WTC11 (cell line): ENCODE measurements at regions not wholly inside any gene's neighbourhood (a gene's known extent, or its start where the extent isn't known, plus 50 kb on each side); places are given as distances from the start of the nearest gene placed in this dataset.

Experiments used
- ETV6 ChIP-seq: sonication (generic); formaldehyde crosslinking; IDR thresholded peaks from 2 replicates; pipeline ENCODE4 v1.8.1; 2022; ENCODE audit warnings: mild to moderate bottlenecking, missing genetic modification reagents
- GABPB1 ChIP-seq: sonication (generic); formaldehyde crosslinking; IDR thresholded peaks from 2 replicates; pipeline ENCODE4 v1.8.1; 2023; ENCODE audit warnings: mild to moderate bottlenecking, missing genetic modification reagents
- NR3C1 ChIP-seq: sonication (generic); formaldehyde crosslinking; conservative IDR thresholded peaks from 2 replicates; pipeline ENCODE4 v1.8.1; 2023; ENCODE audit warnings: low read depth, mild to moderate bottlenecking, missing genetic modification reagents
- SP1 ChIP-seq: sonication (generic); formaldehyde crosslinking; conservative IDR thresholded peaks from 2 replicates; pipeline ENCODE4 v1.8.1; 2022; ENCODE audit warnings: missing genetic modification reagents
- TCF7 ChIP-seq: sonication (generic); formaldehyde crosslinking; IDR thresholded peaks from 2 replicates; pipeline ENCODE4 v1.8.0; 2022; ENCODE audit warnings: mild to moderate bottlenecking, low read depth, missing genetic modification reagents, moderate library complexity
- TEAD1 ChIP-seq: sonication (generic); formaldehyde crosslinking; IDR thresholded peaks from 2 replicates; pipeline ENCODE4 v1.8.0; 2022; ENCODE audit warnings: mild to moderate bottlenecking, missing genetic modification reagents
- ZNF121 ChIP-seq: sonication (generic); formaldehyde crosslinking; IDR thresholded peaks from 2 replicates; pipeline ENCODE4 v1.8.0; 2023; ENCODE audit warnings: missing genetic modification reagents
- ZNF263 ChIP-seq: sonication (generic); formaldehyde crosslinking; IDR thresholded peaks from 2 replicates; pipeline ENCODE4 v1.8.1; 2022; ENCODE audit warnings: low read depth, mild to moderate bottlenecking, moderate library complexity, missing genetic modification reagents
- TF ChIP-seq, protein P1 (sequence below): fragments of 200-600 bp; IDR thresholded peaks from 2 replicates; pipeline ENCODE4 v1.8.0; 2022; ENCODE audit warnings: antibody characterized with exemption
- TF ChIP-seq, protein P2 (sequence below): sonication (generic); formaldehyde crosslinking; IDR thresholded peaks from 2 replicates; pipeline ENCODE4 v1.8.0; 2023; ENCODE audit warnings: mild to moderate bottlenecking, missing genetic modification reagents
- TF ChIP-seq, protein P3 (sequence below): sonication (generic); formaldehyde crosslinking; IDR thresholded peaks from 2 replicates; pipeline ENCODE4 v1.8.1; 2023; ENCODE audit warnings: mild to moderate bottlenecking, missing genetic modification reagents, moderate library complexity
- TF ChIP-seq, protein P4 (sequence below): sonication (generic); formaldehyde crosslinking; conservative IDR thresholded peaks from 2 replicates; pipeline ENCODE4 v1.8.1; 2023; ENCODE audit warnings: mild to moderate bottlenecking, low read depth, missing genetic modification reagents, moderate library complexity
- TF ChIP-seq, protein P5 (sequence below): sonication (generic); formaldehyde crosslinking; IDR thresholded peaks from 2 replicates; pipeline ENCODE4 v1.8.0; 2022; ENCODE audit warnings: missing genetic modification reagents

GRCh38 chr6:62746968-62747367, 460.9 kb upstream of the KHDRBS2 start:
- TF ChIP-seq ZNF263 (CRISPR knock-in tag) (no peak), NR3C1 (CRISPR knock-in tag) (no peak), ETV6 (CRISPR knock-in tag) (no peak), SP1 (no peak), ZNF121 (CRISPR knock-in tag) (no peak), GABPB1 (no peak), TEAD1 (no peak), TCF7 (CRISPR knock-in tag) (no peak)
- TF ChIP-seq, protein P1, sequence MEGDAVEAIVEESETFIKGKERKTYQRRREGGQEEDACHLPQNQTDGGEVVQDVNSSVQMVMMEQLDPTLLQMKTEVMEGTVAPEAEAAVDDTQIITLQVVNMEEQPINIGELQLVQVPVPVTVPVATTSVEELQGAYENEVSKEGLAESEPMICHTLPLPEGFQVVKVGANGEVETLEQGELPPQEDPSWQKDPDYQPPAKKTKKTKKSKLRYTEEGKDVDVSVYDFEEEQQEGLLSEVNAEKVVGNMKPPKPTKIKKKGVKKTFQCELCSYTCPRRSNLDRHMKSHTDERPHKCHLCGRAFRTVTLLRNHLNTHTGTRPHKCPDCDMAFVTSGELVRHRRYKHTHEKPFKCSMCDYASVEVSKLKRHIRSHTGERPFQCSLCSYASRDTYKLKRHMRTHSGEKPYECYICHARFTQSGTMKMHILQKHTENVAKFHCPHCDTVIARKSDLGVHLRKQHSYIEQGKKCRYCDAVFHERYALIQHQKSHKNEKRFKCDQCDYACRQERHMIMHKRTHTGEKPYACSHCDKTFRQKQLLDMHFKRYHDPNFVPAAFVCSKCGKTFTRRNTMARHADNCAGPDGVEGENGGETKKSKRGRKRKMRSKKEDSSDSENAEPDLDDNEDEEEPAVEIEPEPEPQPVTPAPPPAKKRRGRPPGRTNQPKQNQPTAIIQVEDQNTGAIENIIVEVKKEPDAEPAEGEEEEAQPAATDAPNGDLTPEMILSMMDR = no peak
- TF ChIP-seq, protein P2, sequence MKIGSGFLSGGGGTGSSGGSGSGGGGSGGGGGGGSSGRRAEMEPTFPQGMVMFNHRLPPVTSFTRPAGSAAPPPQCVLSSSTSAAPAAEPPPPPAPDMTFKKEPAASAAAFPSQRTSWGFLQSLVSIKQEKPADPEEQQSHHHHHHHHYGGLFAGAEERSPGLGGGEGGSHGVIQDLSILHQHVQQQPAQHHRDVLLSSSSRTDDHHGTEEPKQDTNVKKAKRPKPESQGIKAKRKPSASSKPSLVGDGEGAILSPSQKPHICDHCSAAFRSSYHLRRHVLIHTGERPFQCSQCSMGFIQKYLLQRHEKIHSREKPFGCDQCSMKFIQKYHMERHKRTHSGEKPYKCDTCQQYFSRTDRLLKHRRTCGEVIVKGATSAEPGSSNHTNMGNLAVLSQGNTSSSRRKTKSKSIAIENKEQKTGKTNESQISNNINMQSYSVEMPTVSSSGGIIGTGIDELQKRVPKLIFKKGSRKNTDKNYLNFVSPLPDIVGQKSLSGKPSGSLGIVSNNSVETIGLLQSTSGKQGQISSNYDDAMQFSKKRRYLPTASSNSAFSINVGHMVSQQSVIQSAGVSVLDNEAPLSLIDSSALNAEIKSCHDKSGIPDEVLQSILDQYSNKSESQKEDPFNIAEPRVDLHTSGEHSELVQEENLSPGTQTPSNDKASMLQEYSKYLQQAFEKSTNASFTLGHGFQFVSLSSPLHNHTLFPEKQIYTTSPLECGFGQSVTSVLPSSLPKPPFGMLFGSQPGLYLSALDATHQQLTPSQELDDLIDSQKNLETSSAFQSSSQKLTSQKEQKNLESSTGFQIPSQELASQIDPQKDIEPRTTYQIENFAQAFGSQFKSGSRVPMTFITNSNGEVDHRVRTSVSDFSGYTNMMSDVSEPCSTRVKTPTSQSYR = no peak
- TF ChIP-seq, protein P3, sequence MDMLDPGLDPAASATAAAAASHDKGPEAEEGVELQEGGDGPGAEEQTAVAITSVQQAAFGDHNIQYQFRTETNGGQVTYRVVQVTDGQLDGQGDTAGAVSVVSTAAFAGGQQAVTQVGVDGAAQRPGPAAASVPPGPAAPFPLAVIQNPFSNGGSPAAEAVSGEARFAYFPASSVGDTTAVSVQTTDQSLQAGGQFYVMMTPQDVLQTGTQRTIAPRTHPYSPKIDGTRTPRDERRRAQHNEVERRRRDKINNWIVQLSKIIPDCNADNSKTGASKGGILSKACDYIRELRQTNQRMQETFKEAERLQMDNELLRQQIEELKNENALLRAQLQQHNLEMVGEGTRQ (CRISPR knock-in tag) = no peak
- TF ChIP-seq, protein P4, sequence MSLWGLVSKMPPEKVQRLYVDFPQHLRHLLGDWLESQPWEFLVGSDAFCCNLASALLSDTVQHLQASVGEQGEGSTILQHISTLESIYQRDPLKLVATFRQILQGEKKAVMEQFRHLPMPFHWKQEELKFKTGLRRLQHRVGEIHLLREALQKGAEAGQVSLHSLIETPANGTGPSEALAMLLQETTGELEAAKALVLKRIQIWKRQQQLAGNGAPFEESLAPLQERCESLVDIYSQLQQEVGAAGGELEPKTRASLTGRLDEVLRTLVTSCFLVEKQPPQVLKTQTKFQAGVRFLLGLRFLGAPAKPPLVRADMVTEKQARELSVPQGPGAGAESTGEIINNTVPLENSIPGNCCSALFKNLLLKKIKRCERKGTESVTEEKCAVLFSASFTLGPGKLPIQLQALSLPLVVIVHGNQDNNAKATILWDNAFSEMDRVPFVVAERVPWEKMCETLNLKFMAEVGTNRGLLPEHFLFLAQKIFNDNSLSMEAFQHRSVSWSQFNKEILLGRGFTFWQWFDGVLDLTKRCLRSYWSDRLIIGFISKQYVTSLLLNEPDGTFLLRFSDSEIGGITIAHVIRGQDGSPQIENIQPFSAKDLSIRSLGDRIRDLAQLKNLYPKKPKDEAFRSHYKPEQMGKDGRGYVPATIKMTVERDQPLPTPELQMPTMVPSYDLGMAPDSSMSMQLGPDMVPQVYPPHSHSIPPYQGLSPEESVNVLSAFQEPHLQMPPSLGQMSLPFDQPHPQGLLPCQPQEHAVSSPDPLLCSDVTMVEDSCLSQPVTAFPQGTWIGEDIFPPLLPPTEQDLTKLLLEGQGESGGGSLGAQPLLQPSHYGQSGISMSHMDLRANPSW (CRISPR knock-in tag) = no peak
- TF ChIP-seq, protein P5, sequence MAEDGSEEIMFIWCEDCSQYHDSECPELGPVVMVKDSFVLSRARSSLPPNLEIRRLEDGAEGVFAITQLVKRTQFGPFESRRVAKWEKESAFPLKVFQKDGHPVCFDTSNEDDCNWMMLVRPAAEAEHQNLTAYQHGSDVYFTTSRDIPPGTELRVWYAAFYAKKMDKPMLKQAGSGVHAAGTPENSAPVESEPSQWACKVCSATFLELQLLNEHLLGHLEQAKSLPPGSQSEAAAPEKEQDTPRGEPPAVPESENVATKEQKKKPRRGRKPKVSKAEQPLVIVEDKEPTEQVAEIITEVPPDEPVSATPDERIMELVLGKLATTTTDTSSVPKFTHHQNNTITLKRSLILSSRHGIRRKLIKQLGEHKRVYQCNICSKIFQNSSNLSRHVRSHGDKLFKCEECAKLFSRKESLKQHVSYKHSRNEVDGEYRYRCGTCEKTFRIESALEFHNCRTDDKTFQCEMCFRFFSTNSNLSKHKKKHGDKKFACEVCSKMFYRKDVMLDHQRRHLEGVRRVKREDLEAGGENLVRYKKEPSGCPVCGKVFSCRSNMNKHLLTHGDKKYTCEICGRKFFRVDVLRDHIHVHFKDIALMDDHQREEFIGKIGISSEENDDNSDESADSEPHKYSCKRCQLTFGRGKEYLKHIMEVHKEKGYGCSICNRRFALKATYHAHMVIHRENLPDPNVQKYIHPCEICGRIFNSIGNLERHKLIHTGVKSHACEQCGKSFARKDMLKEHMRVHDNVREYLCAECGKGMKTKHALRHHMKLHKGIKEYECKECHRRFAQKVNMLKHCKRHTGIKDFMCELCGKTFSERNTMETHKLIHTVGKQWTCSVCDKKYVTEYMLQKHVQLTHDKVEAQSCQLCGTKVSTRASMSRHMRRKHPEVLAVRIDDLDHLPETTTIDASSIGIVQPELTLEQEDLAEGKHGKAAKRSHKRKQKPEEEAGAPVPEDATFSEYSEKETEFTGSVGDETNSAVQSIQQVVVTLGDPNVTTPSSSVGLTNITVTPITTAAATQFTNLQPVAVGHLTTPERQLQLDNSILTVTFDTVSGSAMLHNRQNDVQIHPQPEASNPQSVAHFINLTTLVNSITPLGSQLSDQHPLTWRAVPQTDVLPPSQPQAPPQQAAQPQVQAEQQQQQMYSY (CRISPR knock-in tag) = no peak
